ENCODE measurements at regions not wholly inside any gene's neighbourhood (a gene's known extent, or its start where the extent isn't known, plus 50 kb on each side); places are given as distances from the start of the nearest gene placed in this dataset.

- H4K8ac ChIP-seq (ENCODE audit: low read length), result no peak overlapping the region
- H3K18ac ChIP-seq (ENCODE audit: low read depth in 1 of 2, low read length in 2 of 2), result no peak overlapping the region
- peak overlapping the region; percentile 53 for H2AK5ac ChIP-seq (ENCODE audit: low read length, severe bottlenecking)
- no peak overlapping the region for H3K14ac ChIP-seq (ENCODE audit: low read length in 2 of 2)
- whole genome bisulfite sequencing, result 54% methylated on average over 6 of the region's 6 CpGs
- no peak overlapping the region for H3K4me2 ChIP-seq (ENCODE audit: low read length, poor library complexity, severe bottlenecking)
- H3K9me3 ChIP-seq (ENCODE audit: control insufficient read depth, low read length), result no peaks in the 10 kb centered on the region
- H3K27ac ChIP-seq (ENCODE audit: low read length, poor library complexity, severe bottlenecking), result no peak overlapping the region
- no peak overlapping the region for H2BK120ac ChIP-seq (ENCODE audit: low read depth, low read length)
- no peak overlapping the region for H4K91ac ChIP-seq (ENCODE audit: low read length)
- H2AFZ ChIP-seq (ENCODE audit: low read depth, low read length), result no peak overlapping the region
- peak overlapping the region; percentile 32 for H3K9ac ChIP-seq (ENCODE audit: low read length)
- no peak overlapping the region for H2BK15ac ChIP-seq (ENCODE audit: low read depth, poor library complexity, severe bottlenecking)
- peak; percentile 44 for DNase-seq
- H3K23ac ChIP-seq (ENCODE audit: low read length in 2 of 2), result no peak overlapping the region
- no peak overlapping the region for H2BK12ac ChIP-seq (ENCODE audit: low read length in 2 of 2)
- no peaks in the 10 kb centered on the region for H3K79me1 ChIP-seq (replicated peaks; ENCODE audit: low read length, poor library complexity, severe bottlenecking)
- H3K4me1 ChIP-seq (ENCODE audit: control insufficient read depth, insufficient read depth, low read depth, low read length), result no peaks in the 10 kb centered on the region
- H3K27me3 ChIP-seq (ENCODE audit: control insufficient read depth in 1 of 2, insufficient read depth in 1 of 2, low read length in 2 of 2), result no peaks in the 10 kb centered on the region
- no peak overlapping the region for H2BK5ac ChIP-seq (ENCODE audit: low read depth, low read length, poor library complexity, severe bottlenecking)
- no peak overlapping the region for H3K4ac ChIP-seq (ENCODE audit: low read depth in 1 of 2, low read length in 2 of 2)
- H3K36me3 ChIP-seq (ENCODE audit: control insufficient read depth in 1 of 2, insufficient read depth in 2 of 2, low read depth in 1 of 2, low read length in 2 of 2), result no peaks in the 10 kb centered on the region
- H3K4me3 ChIP-seq (ENCODE audit: insufficient read depth in 1 of 2, low read depth in 1 of 2, low read length in 2 of 2), result no peak overlapping the region
Measured at GRCh38 chr3:69671082-69671952, 67.9 kb upstream of the MITF start.

DNA sequence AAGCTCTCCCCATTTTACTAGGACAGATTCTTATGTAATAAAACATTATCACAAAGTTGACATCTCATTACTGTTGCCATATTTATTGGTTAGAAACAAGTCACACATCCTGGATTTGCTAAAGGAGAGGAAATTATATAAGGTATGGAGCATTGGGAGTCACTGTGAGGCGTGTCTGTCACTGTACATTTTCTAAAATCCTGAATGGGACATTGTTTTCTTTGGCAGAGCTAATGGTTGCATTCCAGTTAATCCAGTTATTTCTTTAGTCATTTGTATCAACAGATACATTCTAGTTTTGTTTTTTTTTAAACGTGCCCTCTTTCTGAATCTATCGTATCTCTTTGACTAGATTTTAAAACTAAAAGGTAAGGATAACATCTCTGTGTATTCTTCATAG lies 70.2 kb upstream of the MITF start:
- Histone ChIP-seq H3K23ac (ENCODE audit: low read length in 2 of 2) (no peak overlapping the region), H3K4me1 (ENCODE audit: control insufficient read depth, insufficient read depth, low read depth, low read length) (peaks cover 2% of the 10 kb centered on the region), H3K14ac (ENCODE audit: low read length in 2 of 2) (no peak overlapping the region), H3K36me3 (ENCODE audit: control insufficient read depth in 1 of 2, insufficient read depth in 2 of 2, low read depth in 1 of 2, low read length in 2 of 2) (no peaks in the 10 kb centered on the region), H3K27ac (ENCODE audit: low read length, poor library complexity, severe bottlenecking) (no peak overlapping the region), H4K8ac (ENCODE audit: low read length) (no peak overlapping the region), H3K27me3 (ENCODE audit: control insufficient read depth in 1 of 2, insufficient read depth in 1 of 2, low read length in 2 of 2) (peaks cover 0 to 4% of the 10 kb centered on the region in 2 experiments), H2BK120ac (ENCODE audit: low read depth, low read length) (no peak overlapping the region), H3K4ac (ENCODE audit: low read depth in 1 of 2, low read length in 2 of 2) (no peak overlapping the region), H2BK15ac (ENCODE audit: low read depth, poor library complexity, severe bottlenecking) (no peak overlapping the region), H4K91ac (ENCODE audit: low read length) (no peak overlapping the region), H3K9me3 (ENCODE audit: control insufficient read depth, low read length) (no peaks in the 10 kb centered on the region), H3K18ac (ENCODE audit: low read depth in 1 of 2, low read length in 2 of 2) (no peak overlapping the region), H3K4me3 (ENCODE audit: insufficient read depth in 1 of 2, low read depth in 1 of 2, low read length in 2 of 2) (no peak overlapping the region), H2BK5ac (ENCODE audit: low read depth, low read length, poor library complexity, severe bottlenecking) (no peak overlapping the region), H3K4me2 (ENCODE audit: low read length, poor library complexity, severe bottlenecking) (no peak overlapping the region), H2BK12ac (ENCODE audit: low read length in 2 of 2) (no peak overlapping the region), H3K79me1 (replicated peaks; ENCODE audit: low read length, poor library complexity, severe bottlenecking) (no peaks in the 10 kb centered on the region), H3K9ac (ENCODE audit: low read length) (no peak overlapping the region), H2AK5ac (ENCODE audit: low read length, severe bottlenecking) (no peak overlapping the region), H2AFZ (ENCODE audit: low read depth, low read length) (no peak overlapping the region)
- no peak for DNase-seq
- 83% methylated on average over 1 of the region's 3 CpGs for WGBS

- Histone ChIP-seq H3K4me1 (ENCODE audit: control insufficient read depth, insufficient read depth, low read depth, low read length) (peaks cover 2% of the 10 kb centered on the region), H4K91ac (ENCODE audit: low read length) (no peak overlapping the region), H3K36me3 (ENCODE audit: control insufficient read depth in 1 of 2, insufficient read depth in 2 of 2, low read depth in 1 of 2, low read length in 2 of 2) (peaks cover 0 to 4% of the 10 kb centered on the region in 2 experiments), H3K27me3 (ENCODE audit: control insufficient read depth in 1 of 2, insufficient read depth in 1 of 2, low read length in 2 of 2) (peaks cover 0 to 7% of the 10 kb centered on the region in 2 experiments), H3K9me3 (ENCODE audit: control insufficient read depth, low read length) (no peaks in the 10 kb centered on the region), H2BK5ac (ENCODE audit: low read depth, low read length, poor library complexity, severe bottlenecking) (no peak overlapping the region), H3K9ac (ENCODE audit: low read length) (no peak overlapping the region), H3K14ac (ENCODE audit: low read length in 2 of 2) (no peak overlapping the region), H3K79me1 (replicated peaks; ENCODE audit: low read length, poor library complexity, severe bottlenecking) (no peaks in the 10 kb centered on the region), H2BK12ac (ENCODE audit: low read length in 2 of 2) (no peak overlapping the region), H3K4me3 (ENCODE audit: insufficient read depth in 1 of 2, low read depth in 1 of 2, low read length in 2 of 2) (no peak overlapping the region), H2BK120ac (ENCODE audit: low read depth, low read length) (no peak overlapping the region), H2AFZ (ENCODE audit: low read depth, low read length) (no peak overlapping the region), H4K8ac (ENCODE audit: low read length) (no peak overlapping the region), H3K4ac (ENCODE audit: low read depth in 1 of 2, low read length in 2 of 2) (no peak overlapping the region), H2BK15ac (ENCODE audit: low read depth, poor library complexity, severe bottlenecking) (no peak overlapping the region), H2AK5ac (ENCODE audit: low read length, severe bottlenecking) (no peak overlapping the region), H3K18ac (ENCODE audit: low read depth in 1 of 2, low read length in 2 of 2) (no peak overlapping the region), H3K27ac (ENCODE audit: low read length, poor library complexity, severe bottlenecking) (peak overlapping the region; percentile 51), H3K4me2 (ENCODE audit: low read length, poor library complexity, severe bottlenecking) (peak overlapping the region; percentile 44), H3K23ac (ENCODE audit: low read length in 2 of 2) (no peak overlapping the region)
- 14% methylated on average over 4 of the region's 4 CpGs for WGBS
- DNase-seq, result peak; percentile 39
Measured at GRCh38 chr3:69665026-69665737, 74.1 kb upstream of the MITF start.

DNA sequence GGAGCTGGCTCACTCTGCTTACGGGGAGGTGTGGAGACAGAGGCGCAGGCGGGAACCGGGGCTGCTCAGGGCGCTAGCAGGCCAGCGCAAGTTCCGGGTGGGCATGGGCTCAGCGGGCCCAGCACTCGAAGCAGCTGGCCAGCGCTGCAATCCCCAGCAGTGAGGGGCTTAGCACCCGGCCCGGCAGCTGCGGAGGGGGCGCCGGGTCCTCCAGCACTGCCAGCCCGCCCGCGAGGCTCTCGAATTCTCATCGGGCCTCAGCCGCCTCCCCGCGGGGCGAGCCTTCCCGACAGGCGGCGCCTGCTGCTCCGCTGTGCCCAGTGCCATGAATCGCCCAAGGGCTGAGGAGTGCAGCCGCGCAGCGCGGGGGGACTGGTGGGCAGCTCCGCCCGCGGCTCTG lies 78.6 kb upstream of the MITF start:
- H2AK5ac ChIP-seq (ENCODE audit: low read length, severe bottlenecking), result no peak overlapping the region
- H4K8ac ChIP-seq (ENCODE audit: low read length), result no peak overlapping the region
- no peak overlapping the region for H2BK5ac ChIP-seq (ENCODE audit: low read depth, low read length, poor library complexity, severe bottlenecking)
- H3K18ac ChIP-seq (ENCODE audit: low read depth in 1 of 2, low read length in 2 of 2), result no peak overlapping the region
- peaks cover 0 to 4% of the 10 kb centered on the region in 2 experiments for H3K36me3 ChIP-seq (ENCODE audit: control insufficient read depth in 1 of 2, insufficient read depth in 2 of 2, low read depth in 1 of 2, low read length in 2 of 2)
- WGBS, result 97% methylated on average over 36 of the region's 36 CpGs
- peaks cover 0 to 17% of the 10 kb centered on the region in 2 experiments for H3K27me3 ChIP-seq (ENCODE audit: control insufficient read depth in 1 of 2, insufficient read depth in 1 of 2, low read length in 2 of 2)
- no peak overlapping the region for H2BK120ac ChIP-seq (ENCODE audit: low read depth, low read length)
- no peaks in the 10 kb centered on the region for H3K79me1 ChIP-seq (replicated peaks; ENCODE audit: low read length, poor library complexity, severe bottlenecking)
- H3K14ac ChIP-seq (ENCODE audit: low read length in 2 of 2), result no peak overlapping the region
- H2BK12ac ChIP-seq (ENCODE audit: low read length in 2 of 2), result no peak overlapping the region
- H2BK15ac ChIP-seq (ENCODE audit: low read depth, poor library complexity, severe bottlenecking), result peak overlapping the region; percentile 67
- H2AFZ ChIP-seq (ENCODE audit: low read depth, low read length), result no peak overlapping the region
- no peak overlapping the region for H3K4ac ChIP-seq (ENCODE audit: low read depth in 1 of 2, low read length in 2 of 2)
- no peak overlapping the region for H3K23ac ChIP-seq (ENCODE audit: low read length in 2 of 2)
- H4K91ac ChIP-seq (ENCODE audit: low read length), result peak overlapping the region; percentile 27
- no peaks in the 10 kb centered on the region for H3K9me3 ChIP-seq (ENCODE audit: control insufficient read depth, low read length)
- H3K4me2 ChIP-seq (ENCODE audit: low read length, poor library complexity, severe bottlenecking), result no peak overlapping the region
- H3K27ac ChIP-seq (ENCODE audit: low read length, poor library complexity, severe bottlenecking), result no peak overlapping the region
- no peak for DNase-seq
- no peak overlapping the region for H3K4me3 ChIP-seq (ENCODE audit: insufficient read depth in 1 of 2, low read depth in 1 of 2, low read length in 2 of 2)
- no peak overlapping the region for H3K9ac ChIP-seq (ENCODE audit: low read length)
- peaks cover 2% of the 10 kb centered on the region for H3K4me1 ChIP-seq (ENCODE audit: control insufficient read depth, insufficient read depth, low read depth, low read length)
